Brain microvascular endothelial cell (primary cell): ENCODE measurements at regions not wholly inside any gene's neighbourhood (a gene's known extent, or its start where the extent isn't known, plus 50 kb on each side); places are given as distances from the start of the nearest gene placed in this dataset.

Experiments
- DNase-seq: peaks from one replicate; pipeline ENCODE4 v3.0.0-alpha.2; 2020
- H3K27ac ChIP-seq: fragments of 250-450 bp; sonication (Bioruptor Pico); 2 replicates; pipeline ENCODE4 v1.5.1; 2020; ENCODE audit warnings: mild to moderate bottlenecking, moderate library complexity
- H3K27me3 ChIP-seq: fragments of 250-450 bp; sonication (Bioruptor Pico); replicated peaks from 2 replicates; pipeline ENCODE4 v1.5.1; 2020; ENCODE audit warnings: mild to moderate bottlenecking
- H3K36me3 ChIP-seq: fragments of 250-450 bp; sonication (Bioruptor Pico); replicated peaks from 2 replicates; pipeline ENCODE4 v1.5.1; 2020; ENCODE audit warnings: mild to moderate bottlenecking
- H3K4me3 ChIP-seq: 2 replicates; pipeline ENCODE4 v1.5.1; 2011; ENCODE audit warnings: low read depth, mild to moderate bottlenecking, control low read depth, low read length, moderate library complexity
- in situ Hi-C: cut with HindIII; loops from 2 replicates; pipeline ENCODE4 v1.10.0; 2017; ENCODE audit warnings: low sequenced_read_pairs, low pct_ligation_motif_present
- TF ChIP-seq, protein P1 (sequence below): IDR thresholded peaks from 2 replicates; pipeline ENCODE4 v1.5.1; 2011; ENCODE audit warnings: low read depth, mild to moderate bottlenecking, moderate library complexity, low read length, control low read depth, inconsistent platforms; ENCODE audit errors: missing control alignments

- Histone ChIP-seq H3K27ac (no peak overlapping the region), H3K27me3 (no peaks in the 10 kb centered on the region), H3K4me3 (no peak overlapping the region), H3K36me3 (no peaks in the 10 kb centered on the region)
- no peak for DNase-seq
- TF ChIP-seq, protein P1, sequence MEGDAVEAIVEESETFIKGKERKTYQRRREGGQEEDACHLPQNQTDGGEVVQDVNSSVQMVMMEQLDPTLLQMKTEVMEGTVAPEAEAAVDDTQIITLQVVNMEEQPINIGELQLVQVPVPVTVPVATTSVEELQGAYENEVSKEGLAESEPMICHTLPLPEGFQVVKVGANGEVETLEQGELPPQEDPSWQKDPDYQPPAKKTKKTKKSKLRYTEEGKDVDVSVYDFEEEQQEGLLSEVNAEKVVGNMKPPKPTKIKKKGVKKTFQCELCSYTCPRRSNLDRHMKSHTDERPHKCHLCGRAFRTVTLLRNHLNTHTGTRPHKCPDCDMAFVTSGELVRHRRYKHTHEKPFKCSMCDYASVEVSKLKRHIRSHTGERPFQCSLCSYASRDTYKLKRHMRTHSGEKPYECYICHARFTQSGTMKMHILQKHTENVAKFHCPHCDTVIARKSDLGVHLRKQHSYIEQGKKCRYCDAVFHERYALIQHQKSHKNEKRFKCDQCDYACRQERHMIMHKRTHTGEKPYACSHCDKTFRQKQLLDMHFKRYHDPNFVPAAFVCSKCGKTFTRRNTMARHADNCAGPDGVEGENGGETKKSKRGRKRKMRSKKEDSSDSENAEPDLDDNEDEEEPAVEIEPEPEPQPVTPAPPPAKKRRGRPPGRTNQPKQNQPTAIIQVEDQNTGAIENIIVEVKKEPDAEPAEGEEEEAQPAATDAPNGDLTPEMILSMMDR: no peak
- in situ Hi-C loops: no loop called here
Measured at GRCh38 chr7:132733860-132734259, 157.6 kb upstream of the PLXNA4 start.

DNA sequence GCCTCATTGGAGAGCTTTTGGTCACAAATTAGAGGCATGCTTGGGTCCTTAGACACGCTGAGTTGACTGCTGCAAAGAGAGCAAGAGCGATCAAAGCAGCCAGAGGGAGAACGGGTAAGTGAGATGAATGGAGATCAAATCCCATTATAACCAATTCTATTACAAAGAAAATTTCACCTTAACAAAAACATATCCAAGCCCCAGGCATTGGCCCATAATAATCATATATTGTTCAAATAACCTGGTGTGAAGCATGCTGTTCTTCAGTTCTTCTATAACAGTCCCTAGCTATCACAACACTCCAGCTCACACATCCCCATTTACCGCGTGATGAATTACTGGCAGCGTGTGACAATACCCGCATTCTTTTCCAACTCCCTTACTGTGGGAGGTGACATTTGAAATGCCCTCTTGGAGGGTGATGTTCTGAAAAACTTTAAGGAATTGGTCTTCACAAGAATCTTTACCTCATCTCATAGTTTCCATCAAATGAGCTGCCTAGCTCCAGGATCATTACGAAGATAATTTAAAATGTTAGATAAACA is 156.1 kb upstream of the PLXNA4 start:
- in situ Hi-C loops: no loop called here
- Histone ChIP-seq H3K27ac (no peak overlapping the region), H3K36me3 (no peaks in the 10 kb centered on the region), H3K4me3 (no peak overlapping the region), H3K27me3 (no peaks in the 10 kb centered on the region)
- TF ChIP-seq, protein P1: no peak
- DNase-seq: no peak

- Histone ChIP-seq H3K27me3 (no peaks in the 10 kb centered on the region), H3K36me3 (no peaks in the 10 kb centered on the region), H3K4me3 (no peak overlapping the region), H3K27ac (no peak overlapping the region)
- TF ChIP-seq, protein P1: no peak
- no peak for DNase-seq
- in situ Hi-C loops: no loop called here
Measured at GRCh38 chr7:132730105-132730504, 153.8 kb upstream of the PLXNA4 start.

DNA sequence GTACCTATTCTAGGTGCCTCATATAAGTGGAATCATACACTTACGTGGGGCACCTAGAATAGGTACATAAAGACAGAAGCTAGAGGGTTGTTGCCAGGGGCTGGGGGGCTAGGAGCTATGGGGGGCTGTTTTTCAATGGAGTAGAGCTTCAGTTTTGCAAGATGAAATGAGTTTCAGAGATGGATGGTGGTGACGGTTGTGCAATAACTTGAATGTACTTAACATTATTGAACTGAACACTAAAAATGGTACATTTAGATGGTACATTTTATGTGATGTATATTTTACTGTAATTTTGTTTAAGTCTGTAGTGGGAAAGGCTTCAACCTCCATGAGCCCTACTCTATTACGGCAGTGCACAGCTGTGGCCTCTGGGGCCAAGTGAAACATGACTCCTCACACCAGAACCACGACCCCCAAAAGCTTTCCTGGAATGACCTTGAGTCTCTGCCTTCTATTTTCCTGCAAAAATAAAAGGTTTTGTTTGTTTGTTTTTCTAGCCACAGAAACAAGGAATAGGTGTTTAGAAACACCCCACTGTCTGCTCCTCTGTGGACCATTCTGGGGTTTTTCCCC is 147.3 kb upstream of the PLXNA4 start:
- Histone ChIP-seq H3K4me3 (no peak overlapping the region), H3K27ac (no peak overlapping the region), H3K36me3 (no peaks in the 10 kb centered on the region), H3K27me3 (no peaks in the 10 kb centered on the region)
- TF ChIP-seq, protein P1: no peak
- DNase-seq: no peak
- in situ Hi-C loops: no loop called here

DNA sequence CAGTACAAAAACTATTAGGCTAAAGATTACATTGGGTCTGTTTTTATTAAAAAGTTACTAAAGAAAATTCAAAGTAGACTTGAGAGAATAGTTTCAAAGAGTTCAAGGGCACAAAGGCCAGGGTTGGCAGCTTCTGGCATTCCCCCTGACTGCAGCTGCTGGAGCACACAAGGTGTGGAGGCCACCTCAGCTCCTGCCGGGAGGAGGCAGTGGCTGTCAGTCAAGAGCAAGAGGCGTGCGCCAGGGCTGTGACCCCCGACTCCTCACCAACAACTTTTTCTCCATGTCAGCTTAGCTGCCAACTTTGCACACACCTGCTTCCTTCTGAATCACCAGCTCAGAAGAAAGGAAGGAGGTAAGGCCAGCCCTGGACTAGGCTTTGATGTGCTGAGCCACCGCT is 144.6 kb upstream of the PLXNA4 start:
- H3K27me3 ChIP-seq: no peaks in the 10 kb centered on the region
- DNase-seq: no peak
- H3K4me3 ChIP-seq: no peak overlapping the region
- no peak overlapping the region for H3K27ac ChIP-seq
- in situ Hi-C loops: no loop called here
- H3K36me3 ChIP-seq: no peaks in the 10 kb centered on the region
- TF ChIP-seq, protein P1: no peak

GRCh38 chr7:132713893-132714292 is 137.6 kb upstream of the PLXNA4 start:
- in situ Hi-C loops: no loop called here
- Histone ChIP-seq H3K27me3 (no peaks in the 10 kb centered on the region), H3K27ac (no peak overlapping the region), H3K36me3 (no peaks in the 10 kb centered on the region), H3K4me3 (no peak overlapping the region)
- TF ChIP-seq, protein P1: no peak
- no peak for DNase-seq
